Femur (tissue), 1 donor: ENCODE measurements at regions not wholly inside any gene's neighbourhood (a gene's known extent, or its start where the extent isn't known, plus 50 kb on each side); places are given as distances from the start of the nearest gene placed in this dataset.

Experiments
- DNase-seq: peaks from one replicate; pipeline ENCODE4 v3.0.0-alpha.2; 2017

- DNase-seq: peak; percentile 29
Measured at GRCh38 chr2:161077367-161078210, 82.6 kb upstream of the TANK start.

- DNase-seq: no peak
Measured at GRCh38 chr2:161078211-161078539, 82.1 kb upstream of the TANK start.

- DNase-seq: no peak
Measured at GRCh38 chr2:161085149-161085548, 75.1 kb upstream of the TANK start.

- no peak for DNase-seq
Measured at GRCh38 chr2:161088658-161089350, 71.4 kb upstream of the TANK start.

- DNase-seq: no peak
Measured at GRCh38 chr2:161090411-161090810, 69.8 kb upstream of the TANK start.

- no peak for DNase-seq
Measured at GRCh38 chr2:161095314-161095713, 64.9 kb upstream of the TANK start.

- DNase-seq: no peak
Measured at GRCh38 chr2:161096336-161096735, 63.9 kb upstream of the TANK start.

GRCh38 chr2:161097157-161097556, 63.1 kb upstream of the TANK start:
- no peak for DNase-seq

- DNase-seq: no peak
Measured at GRCh38 chr2:161100211-161100895, 59.9 kb upstream of the TANK start.

- DNase-seq: no peak
Measured at GRCh38 chr2:161101406-161101805, 58.8 kb upstream of the TANK start.

GRCh38 chr2:161102770-161103450, 57.3 kb upstream of the TANK start:
- no peak for DNase-seq

- DNase-seq: no peak
Measured at GRCh38 chr2:161103451-161103831, 56.8 kb upstream of the TANK start.

- DNase-seq: no peak
Measured at GRCh38 chr2:161104054-161104553, 56.1 kb upstream of the TANK start.

GRCh38 chr2:161107265-161107664, 53.0 kb upstream of the TANK start:
- DNase-seq: no peak
